ENCODE measurements at regions not wholly inside any gene's neighbourhood (a gene's known extent, or its start where the extent isn't known, plus 50 kb on each side); places are given as distances from the start of the nearest gene placed in this dataset.
"Not testable (repeated sequence)": the region's sequence is repeated elsewhere in the genome, so short reads cannot be mapped to it uniquely, and the experiment has no call there.

DNA sequence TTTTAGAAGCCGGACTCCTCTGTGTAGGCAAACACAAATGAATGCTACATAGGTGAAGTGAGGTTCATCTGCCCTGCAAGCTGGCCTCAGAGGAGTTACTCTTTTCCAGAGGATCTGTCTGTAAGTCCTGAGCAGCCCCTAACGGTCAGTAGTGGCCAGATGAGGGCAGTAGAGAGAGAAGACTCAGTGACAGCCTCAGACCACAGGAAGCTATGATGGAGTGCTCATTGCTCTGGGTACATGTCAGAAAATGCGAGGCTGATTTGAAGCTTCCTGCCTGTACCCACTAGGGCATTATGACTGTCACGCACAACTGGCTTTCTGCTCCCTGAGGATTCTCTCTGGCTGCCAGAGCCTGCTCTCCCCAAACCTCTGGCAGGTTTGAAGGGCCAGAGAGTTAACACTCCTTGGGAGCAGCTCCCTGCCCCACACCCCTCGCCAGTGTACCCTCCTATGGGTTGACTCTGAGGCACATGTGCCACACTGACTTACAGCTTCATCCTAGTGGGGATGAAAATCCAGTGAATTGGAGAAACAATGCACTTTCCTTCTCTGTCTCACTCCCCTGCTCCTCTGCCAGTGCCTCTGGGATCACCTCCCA is 141.5 kb downstream of the GABRG2 start:
- no peak for DNase-seq (ENCODE audit: low read depth in 2 of 2)

DNA sequence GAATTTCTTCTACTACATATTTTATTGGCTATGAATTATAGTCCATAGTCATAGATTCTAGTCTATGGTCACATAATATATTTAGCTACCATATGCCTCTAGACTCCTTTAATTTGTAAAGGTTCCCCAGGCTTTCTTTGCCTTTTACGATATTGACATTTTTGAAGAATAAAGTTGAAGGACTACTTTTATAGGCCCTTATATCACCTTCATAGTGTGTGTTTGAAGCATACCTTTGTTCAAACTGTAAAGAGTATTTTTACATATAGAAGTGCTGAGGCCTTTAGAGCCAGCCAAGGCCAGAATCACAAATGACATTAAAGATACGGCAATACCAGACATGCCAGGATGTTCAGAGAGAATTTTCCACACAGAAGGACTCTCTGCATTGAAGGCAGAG is 147.0 kb downstream of the GABRG2 start:
- DNase-seq (ENCODE audit: low read depth in 2 of 2): no peak

DNA sequence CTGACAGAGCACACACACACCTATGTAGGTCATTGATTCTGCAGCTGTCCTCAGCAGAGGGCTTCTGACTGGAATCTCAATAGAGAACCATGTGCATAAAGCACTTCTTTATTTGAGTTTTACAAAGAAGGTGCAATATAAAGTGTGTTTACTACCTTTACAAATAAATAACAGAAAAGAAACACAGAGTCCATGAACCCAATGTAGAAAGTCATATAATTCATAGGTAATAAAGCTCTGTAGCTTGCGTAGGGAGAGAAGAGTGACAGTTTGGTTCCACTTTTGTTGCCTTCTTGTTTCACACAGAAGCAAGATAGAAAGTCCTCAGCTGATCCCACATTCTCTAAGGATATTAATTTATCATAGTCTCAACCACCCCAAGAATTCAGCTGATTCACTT is 149.5 kb downstream of the GABRG2 start:
- no peak for DNase-seq (ENCODE audit: low read depth in 2 of 2)

DNA sequence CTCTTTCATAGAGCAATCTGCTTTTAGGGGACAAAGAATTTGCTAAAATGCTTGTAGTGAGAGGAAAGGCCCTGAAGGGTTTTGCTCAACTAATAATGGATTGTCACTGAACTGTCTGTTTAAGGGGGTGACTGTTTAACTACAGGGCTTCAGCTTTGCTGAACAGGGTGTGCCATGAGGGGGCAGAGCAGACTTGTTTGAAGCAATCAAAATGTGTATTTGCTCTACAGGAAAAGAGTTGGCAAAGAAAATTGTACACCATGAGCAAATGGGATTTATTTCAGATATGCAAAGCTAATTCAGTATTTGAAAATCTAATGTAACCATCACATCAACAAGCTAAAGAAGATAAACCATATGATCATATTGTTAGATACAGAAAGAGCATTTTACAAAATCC is 154.3 kb downstream of the GABRG2 start:
- DNase-seq (ENCODE audit: low read depth in 2 of 2): no peak

DNA sequence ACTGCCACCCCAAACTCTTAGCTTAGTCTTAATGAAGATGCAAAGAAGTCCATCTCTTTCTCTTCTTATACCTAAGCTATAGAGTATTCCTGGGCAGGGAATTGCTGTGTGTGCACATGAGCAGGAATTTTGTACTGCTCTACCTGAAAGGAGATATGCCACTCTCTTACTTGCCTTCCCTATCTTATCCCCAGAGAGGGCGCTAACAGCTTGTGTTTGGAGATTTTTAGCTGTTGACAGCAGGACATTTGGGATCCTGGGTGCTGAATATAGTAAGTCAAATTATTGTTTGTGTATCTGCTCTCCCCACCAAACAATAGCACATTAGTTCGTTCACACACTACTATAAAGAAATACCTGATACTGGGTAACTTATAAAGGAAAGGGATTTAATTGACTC is 159.5 kb downstream of the GABRG2 start:
- DNase-seq (ENCODE audit: low read depth in 2 of 2): no peak

DNA sequence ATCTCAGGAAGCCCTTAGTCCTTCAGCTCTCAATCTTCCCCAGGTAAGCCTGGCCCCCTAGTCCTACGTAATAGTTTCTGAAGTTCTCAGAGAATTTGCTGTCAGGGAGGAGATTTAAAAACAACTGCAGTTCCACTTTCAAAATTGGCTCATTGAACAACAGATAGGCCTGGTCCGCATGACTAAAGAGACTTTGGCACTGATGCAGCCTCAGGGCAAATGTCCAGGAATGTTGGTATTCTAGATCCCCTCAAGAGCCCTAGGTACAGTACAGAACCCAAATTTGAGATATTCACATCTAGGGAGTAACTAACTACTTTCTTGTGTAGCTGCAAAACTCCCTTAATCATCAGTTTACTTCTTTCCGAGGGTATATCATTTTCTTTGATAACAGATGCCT is 162.8 kb downstream of the GABRG2 start:
- no peak for DNase-seq (ENCODE audit: low read depth in 2 of 2)

DNA sequence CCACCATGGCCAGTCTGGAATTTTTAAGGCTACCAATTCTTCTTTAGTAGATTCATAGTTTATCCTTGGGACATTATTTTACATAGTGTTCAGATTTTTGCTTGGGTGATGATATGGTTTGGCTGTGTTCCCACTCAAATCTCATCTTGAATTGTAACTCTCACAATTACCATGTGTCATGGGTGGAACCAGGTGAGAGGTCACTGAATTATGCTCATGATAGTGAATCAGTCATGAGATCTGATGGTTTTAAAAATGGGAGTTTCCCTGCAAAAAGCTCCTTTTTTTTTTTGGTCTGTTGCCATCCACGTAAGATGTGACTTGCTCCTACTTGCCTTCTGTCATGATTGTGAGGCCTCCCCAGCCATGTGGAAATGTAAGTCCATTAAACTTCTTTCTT is 163.9 kb downstream of the GABRG2 start:
- DNase-seq (ENCODE audit: low read depth in 2 of 2): no peak

DNA sequence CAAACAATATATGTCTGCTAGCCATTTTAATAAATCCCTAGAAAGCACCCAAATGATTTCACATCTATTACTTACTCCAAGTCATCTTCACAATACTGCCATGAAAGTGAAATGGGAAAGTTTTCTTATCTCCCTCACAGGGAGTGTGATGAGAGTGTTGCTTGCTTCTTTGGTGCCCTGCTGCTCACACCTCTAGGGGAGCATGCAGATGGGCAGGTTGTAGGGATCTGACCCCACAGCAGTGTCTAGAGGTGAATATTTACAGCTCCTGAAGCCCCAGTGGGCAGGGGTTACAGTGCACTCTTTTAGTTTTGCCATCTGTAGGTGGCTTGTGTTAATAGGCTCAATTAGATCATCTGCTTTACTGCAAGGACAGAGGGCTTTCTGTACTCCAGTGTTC is 173.2 kb downstream of the GABRG2 start:
- no peak for DNase-seq (ENCODE audit: low read depth in 2 of 2)

DNA sequence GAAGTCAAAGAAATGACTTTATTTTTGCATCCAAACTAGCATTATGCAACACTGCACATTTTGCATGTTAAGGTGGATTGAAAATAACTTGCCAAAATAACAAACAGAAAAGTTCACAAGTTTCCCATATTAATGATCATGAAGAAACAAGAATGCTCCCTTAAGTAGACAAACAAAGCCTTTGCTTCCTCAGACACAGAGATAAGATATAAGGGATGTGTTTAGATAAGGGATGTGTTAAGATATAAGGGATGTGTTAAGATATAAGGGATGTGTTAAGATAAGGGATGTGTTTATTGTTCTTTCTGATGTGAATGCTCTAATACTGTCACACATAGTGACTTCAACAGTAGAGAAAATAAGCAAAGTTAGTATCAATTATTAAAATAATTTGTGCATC is 174.8 kb downstream of the GABRG2 start:
- no peak for DNase-seq (ENCODE audit: low read depth in 2 of 2)

DNA sequence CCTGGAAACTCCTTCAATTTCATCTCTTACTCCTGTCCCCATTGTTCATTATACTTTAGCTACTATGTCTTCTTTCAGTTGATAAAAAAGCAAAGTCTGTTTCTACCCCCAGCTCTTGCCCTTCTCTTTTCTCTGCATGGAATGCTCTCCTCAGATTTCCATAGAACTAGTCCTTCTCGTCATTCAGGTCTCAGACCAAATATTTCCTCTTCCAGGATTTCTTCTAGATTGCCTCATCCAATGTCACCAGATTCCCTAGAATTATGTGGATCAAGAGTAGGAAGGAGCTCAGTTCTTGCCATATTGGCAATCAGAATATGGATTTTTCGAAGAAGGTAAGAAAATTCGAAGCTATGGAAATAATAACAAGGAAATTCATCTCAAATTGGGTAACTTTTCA is 176.1 kb downstream of the GABRG2 start:
- no peak for DNase-seq (ENCODE audit: low read depth in 2 of 2)

DNA sequence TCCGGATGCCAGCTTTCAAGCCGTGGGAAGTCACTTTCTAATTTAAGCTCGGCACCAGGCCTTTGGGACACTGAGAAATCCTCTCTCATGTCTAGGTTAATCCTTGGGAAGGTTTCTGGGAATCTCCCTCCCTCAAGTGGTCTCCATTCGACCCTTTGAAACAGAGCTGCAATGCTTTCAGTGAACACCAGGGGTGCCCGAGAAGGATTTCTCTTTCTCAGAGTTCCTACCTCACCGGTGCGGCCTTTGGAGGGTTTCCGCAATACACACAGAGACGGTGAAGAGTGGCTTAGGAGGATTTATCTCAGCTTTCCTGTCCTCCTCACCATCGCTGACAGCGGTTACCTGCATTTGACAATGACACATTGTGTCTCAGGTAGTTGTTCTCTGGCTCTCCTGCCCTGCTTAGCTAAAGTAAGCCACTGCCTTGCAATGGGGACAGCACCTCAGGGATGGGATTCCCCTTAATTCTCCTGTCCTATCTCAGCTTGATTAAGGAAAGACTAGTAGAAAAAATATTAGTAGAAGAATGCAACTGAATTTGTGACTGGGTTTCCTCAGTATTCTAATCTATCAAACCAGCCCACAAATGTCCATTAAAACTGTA is 180.6 kb downstream of the GABRG2 start:
- no peak for DNase-seq (ENCODE audit: low read depth in 2 of 2)

DNA sequence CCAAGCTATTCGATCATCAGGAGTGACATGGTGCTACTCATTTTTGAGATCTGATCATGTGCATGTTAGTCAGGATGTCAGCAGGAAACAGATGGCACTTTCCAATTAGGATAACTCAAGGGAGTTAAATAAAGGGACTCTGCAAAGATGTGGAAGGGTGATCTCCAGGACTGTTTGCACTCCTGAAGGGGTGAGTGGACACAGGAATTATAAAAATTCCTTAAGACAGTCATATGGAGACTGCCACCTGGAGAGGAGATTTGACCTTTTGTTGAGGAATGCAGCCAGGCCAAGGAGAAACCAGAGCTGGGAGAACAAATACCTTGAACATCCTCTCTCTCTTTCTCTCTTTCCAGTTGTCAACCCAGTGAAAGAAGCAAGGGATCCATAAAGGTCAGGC is 189.1 kb downstream of the GABRG2 start:
- DNase-seq (ENCODE audit: low read depth in 2 of 2): no peak

DNA sequence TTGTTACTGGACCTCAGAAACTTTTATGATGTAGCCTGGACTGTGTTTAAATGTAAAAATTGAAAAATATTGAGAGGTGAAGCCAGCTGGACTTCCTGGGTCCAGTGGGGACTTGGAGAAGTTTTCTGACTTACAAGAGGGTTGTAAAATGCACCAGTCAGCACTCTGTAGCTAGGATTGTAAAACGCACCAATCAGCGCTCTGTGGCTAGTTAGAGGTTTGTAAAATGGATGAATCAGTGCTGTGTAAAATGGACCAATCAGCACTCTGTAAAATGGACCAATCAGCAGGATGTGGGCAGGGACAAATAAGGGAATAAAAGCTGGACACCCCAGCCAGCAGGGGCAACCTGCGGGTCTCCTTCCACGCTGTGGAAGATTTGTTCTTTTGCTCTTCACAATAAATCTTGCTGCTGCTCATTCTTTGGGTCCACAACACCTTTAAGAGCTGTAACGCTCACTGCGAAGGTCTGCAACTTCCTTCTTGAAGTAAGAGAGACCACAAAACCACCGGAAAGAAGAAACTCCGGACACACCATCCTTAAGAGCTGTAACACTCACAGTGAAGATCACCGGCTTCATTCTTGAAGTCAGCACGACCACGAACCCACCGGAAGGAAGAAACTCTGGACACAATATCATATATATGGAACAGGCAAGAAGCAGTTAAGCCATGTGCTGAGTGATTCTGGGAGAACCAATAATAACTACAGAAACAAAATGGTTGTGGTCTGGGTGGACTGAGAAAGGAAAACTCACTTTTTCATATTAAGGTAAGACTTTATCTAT is 201.3 kb downstream of the GABRG2 start:
- no peak for DNase-seq (ENCODE audit: low read depth in 2 of 2)

DNA sequence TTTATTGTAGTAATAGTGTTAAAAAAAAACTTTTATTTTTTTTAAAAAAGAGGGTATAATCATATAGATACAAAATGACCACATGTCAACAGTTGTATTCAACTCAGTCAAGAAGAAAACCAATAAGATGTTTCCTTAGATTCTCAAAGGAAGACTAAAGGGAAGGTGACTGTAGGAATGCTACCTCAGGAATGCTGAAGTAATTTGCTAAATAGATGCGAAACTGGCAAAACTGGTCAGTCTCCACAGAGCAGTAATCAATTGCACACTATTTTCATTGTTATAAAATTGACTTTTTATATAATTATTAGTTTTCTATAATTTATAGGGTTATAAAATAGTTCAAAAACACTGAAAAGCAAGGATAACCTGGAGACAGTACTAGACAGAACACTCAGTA is 204.8 kb downstream of the GABRG2 start:
- DNase-seq (ENCODE audit: low read depth in 2 of 2): no peak

DNA sequence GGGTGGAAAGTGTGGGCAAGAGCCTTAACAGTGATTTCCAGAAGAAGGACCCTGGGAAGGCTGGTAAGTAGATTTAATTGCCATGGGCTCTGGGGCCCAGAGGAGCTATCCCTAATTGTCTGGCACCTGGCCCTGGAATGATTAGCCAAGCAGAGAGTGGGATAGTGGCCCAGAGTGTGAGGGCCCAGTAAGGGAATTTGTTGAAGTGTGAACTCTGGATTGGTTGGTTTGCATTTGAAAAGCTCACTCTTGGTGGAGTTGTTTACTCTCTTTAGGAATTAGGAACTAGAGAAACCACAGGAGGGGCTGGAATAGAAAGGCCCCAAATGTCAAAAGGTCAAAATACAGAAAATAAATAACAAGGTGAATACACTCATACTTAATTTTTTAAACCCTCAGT is 207.1 kb downstream of the GABRG2 start:
- DNase-seq (ENCODE audit: low read depth in 2 of 2): no peak

DNA sequence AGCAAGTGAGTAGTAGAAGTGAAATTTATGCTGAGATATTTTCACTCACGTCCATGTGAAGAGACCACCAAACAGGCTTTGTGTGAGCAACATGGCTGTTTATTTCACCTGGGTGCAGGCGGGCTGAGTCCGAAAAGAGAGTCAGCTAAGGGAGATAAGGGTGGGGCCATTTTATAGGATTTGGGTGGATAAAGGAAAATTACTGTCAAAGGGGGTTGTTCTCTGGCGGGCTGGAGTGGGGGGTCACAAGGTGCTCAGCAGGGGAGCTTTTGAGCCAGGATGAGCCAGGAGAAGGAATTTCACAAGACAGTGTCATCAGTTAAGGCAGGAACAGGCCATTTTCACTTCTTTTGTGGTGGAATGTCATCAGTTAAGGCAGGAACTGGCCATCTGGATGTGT is 207.8 kb downstream of the GABRG2 start:
- not testable (repeated sequence) for DNase-seq (ENCODE audit: low read depth in 2 of 2)

DNA sequence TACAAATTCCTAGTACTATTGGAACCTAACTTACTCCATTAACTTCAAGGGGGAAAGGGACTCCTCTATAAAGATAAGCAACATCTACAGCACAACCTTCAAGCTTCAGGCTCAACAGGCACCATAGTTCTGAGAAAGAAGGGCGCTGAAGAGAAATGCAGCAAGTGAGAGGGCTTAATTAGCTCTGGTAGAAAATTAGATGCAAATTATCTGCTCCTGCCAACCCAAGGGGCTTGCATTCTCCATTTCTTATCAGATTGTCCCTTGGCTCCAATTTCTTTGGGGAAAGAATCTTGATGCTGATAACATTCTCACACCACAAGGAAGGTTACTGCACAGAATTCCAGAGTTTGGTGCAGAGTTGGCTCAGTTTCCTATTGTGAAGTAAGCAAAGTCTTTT is 214.6 kb downstream of the GABRG2 start:
- no peak for DNase-seq (ENCODE audit: low read depth in 2 of 2)

DNA sequence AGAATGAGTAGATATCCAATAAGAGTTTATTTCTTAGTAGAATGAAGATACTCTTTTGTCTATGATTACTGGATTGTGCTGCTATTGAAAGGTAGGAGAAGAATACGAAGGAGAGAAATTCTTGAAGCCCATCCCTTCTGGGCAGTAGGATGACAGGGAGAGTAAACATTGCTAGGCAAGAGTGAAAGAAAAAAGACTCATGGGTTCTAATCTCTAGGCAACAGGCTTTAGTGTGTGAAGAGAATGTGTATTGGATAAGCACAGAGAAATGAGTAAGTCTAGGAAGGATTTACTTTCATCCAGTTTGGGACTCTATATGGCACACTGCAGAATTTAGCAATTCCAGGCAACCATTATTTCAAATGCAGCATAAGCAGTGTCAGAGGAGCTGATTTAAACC is 216.0 kb downstream of the GABRG2 start:
- DNase-seq (ENCODE audit: low read depth in 2 of 2): no peak

DNA sequence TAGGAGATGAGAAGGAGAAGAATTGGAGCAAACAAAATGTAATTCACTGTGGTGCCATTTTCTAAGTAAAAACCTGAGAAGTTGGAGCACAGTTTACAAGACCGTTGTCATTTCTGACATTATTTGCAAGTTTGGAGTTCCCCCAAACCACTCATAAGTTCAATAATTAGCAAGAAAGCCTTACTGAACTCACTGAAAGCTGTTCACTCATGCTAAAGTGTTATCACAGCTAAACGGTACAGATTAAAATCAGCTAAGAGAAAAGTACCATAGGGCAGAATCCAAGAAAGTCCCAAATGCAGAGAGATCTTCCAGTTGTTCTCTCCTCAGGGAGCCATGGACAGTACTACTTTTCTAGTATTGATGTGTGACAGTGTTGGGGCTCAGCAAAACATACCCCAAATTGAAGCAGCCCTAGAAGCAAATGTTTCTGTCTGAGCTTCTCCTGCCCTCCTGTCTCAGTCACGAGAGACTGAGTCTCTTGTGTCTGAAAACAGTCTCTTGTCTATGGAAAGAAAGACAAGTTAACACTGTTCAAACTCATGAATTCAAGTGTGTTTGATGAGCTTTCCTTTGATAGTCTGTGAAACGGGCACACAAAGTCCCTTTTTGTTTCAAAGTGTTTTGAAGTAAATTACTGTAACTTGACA is 221.2 kb downstream of the GABRG2 start:
- no peak for DNase-seq (ENCODE audit: low read depth in 2 of 2)

DNA sequence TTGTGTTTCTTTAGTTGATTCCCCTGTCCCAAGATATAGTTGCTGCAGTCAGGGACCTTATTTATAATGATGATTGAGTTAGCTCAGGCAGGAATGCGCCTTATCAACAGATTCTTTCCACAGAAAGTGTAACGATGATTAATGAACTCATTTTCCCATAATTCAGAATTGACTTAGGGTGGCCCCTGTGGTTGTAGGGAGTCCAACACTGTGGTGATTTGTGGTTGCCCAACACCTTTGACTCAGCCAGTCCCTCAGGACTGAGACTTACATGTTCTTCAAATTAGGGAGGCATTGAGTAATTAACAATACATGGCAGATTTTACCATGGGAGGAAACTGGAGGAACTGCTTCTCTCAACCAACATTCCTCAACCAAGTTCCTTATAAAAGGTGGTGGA is 221.9 kb downstream of the GABRG2 start:
- DNase-seq (ENCODE audit: low read depth in 2 of 2): no peak

DNA sequence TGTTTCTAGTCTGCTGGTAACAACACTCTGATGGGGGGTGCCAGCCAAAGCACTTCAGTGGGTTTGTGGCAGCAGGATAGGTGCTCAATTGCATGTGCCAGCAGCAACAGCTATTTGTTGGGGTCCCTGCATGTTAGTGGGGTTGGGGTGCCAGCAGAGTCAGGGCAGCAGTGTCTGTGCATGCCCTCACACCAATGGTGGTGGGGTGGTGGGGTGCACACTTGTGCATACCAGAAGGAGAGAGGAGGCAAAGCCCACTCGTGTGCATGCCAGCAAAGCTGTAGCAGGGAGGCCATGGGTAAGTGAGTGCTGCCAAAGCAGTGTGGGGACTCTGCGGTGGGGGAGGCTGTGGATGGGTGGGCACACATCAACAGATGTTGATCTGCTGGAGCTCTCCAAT is 232.2 kb downstream of the GABRG2 start:
- no peak for DNase-seq (ENCODE audit: low read depth in 2 of 2)

DNA sequence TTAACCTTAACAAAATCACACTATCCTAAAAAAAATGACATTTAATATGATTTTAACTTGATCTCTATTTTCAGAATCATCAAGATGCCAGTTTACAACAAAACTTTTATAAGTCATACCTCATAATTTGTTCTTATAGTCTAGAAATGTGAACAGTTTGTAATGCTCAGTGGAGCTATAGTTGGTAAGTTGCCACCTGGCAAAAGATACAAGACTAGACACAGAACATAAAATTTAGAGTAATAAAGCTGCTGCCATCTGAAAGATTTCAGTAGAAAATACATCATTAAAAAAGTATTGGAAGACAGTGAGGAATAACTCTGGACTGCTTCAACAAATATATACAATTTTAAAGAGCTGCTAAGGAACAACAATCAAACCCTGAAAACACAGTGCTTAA is 233.8 kb downstream of the GABRG2 start:
- DNase-seq (ENCODE audit: low read depth in 2 of 2): no peak

DNA sequence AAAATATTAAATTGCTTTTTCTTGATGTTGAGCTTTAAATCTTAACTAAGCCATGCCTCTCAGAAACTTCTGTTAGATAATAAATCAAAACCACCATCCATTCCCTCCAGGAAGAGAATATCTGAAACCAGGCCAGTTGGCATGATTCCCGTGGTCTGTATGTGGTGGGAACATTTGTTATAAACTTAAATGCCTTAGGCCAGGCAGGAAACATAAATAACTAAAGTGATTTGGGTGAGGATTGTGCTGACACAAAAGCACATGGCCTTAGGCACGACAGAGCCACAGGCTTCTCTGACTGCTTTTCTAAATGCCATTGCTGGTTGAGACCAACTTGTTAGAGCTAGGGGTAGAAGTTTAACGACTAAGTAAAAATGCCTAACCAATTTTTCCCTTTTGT is 255.9 kb downstream of the GABRG2 start:
- DNase-seq (ENCODE audit: low read depth in 2 of 2): no peak
